ENCODE measurements at regions not wholly inside any gene's neighbourhood (a gene's known extent, or its start where the extent isn't known, plus 50 kb on each side); places are given as distances from the start of the nearest gene placed in this dataset.

DNA sequence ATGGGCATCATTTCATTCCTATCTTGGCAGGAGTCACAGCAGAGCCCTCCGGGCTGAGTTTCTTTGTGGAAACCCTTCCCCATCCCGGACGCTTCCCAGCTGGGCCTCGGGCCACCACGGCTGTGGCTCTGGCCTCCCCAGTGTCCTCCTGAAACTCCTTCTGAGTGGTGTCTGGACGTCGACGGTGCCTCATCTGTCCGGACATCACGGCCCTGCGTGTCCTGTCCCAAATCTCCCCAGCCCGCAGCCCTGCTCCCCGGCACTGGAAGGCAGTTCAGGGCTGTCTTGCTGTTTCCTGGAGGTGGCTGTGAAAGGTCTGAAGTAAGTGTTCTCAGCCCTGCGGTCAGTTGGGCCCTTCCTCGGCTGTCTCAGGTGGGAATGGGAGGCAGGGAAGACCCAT lies 99.8 kb upstream of the TMEM18 start:
- WGBS (ENCODE audit: extremely low coverage, insufficient coverage, insufficient read length) = no CpG with 5 or more reads among the region's 15 CpGs
- H3K79me1 ChIP-seq (ENCODE audit: low read length) = no peaks in the 10 kb centered on the region

DNA sequence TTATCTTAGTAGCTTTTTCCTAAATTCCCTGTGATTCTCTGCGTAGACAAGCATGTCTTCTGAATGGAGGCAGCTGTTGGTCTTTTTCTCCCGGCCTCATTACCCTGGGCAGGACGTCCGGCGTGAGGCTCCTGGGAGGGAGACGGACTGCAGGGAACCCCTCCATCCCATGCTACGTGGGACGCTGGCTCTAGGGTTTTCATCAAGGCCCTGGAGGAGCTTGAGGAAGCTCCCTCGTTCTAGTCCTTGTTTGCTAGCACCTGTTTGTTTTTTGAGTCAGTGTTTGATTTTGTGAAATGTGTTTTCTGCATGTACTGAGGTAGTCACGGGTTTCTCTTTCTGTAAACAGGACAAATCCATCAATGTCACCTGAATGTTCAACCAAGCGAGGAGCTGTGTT lies 99.3 kb upstream of the TMEM18 start:
- no peak overlapping the region for H3K23ac ChIP-seq (ENCODE audit: low read length)
- H2BK5ac ChIP-seq (ENCODE audit: low read depth, low read length, poor library complexity) = no peak overlapping the region
- no peaks in the 10 kb centered on the region for H3K36me3 ChIP-seq (ENCODE audit: control insufficient read depth in 1 of 2, insufficient read depth in 2 of 2, low read length in 2 of 2)
- no peak overlapping the region for H3K4me2 ChIP-seq (ENCODE audit: low read length)
- H3K4me1 ChIP-seq (ENCODE audit: control insufficient read depth in 1 of 2, insufficient read depth in 2 of 2, low read length in 2 of 2) = peaks cover 8 to 9% of the 10 kb centered on the region in 2 experiments
- no peak overlapping the region for H2BK120ac ChIP-seq (ENCODE audit: insufficient read depth, low read length, poor library complexity)
- no CpG with 5 or more reads among the region's 11 CpGs for WGBS (ENCODE audit: extremely low coverage, insufficient coverage, insufficient read length)
- H3K18ac ChIP-seq (ENCODE audit: low read length) = no peak overlapping the region
- no peaks in the 10 kb centered on the region for H3K79me1 ChIP-seq (ENCODE audit: low read length)
- H2AK5ac ChIP-seq (ENCODE audit: low read length) = no peak overlapping the region
- H4K8ac ChIP-seq (ENCODE audit: low read depth, low read length) = no peak overlapping the region
- H3K9me3 ChIP-seq (ENCODE audit: insufficient read depth, low read depth, low read length) = peaks cover 2% of the 10 kb centered on the region
- no peak overlapping the region for H4K12ac ChIP-seq (ENCODE audit: low read depth, low read length)
- H3K9ac ChIP-seq (ENCODE audit: low read length) = no peak overlapping the region
- H3K4me3 ChIP-seq (ENCODE audit: low read depth, low read length) = no peak overlapping the region
- no peaks in the 10 kb centered on the region for H3K27me3 ChIP-seq (ENCODE audit: insufficient read depth, low read length)
- H4K91ac ChIP-seq (ENCODE audit: low read depth, low read length) = no peak overlapping the region
- no peak overlapping the region for H2BK12ac ChIP-seq (ENCODE audit: low read length)
- no peak overlapping the region for H3K27ac ChIP-seq (ENCODE audit: low read depth, low read length)
- H2AFZ ChIP-seq (ENCODE audit: insufficient read depth, low read length, poor library complexity) = no peak overlapping the region
- no peaks in the 10 kb centered on the region for H3K79me2 ChIP-seq (ENCODE audit: control insufficient read depth, insufficient read depth, low read length, poor library complexity)
- DNase-seq = no peak
- no peak overlapping the region for H3K4ac ChIP-seq (ENCODE audit: low read depth, low read length)
- no peak overlapping the region for H3K14ac ChIP-seq (ENCODE audit: low read length)

More for the DNA sequence above, 99.8 kb upstream of the TMEM18 start:
- no peaks in the 10 kb centered on the region for H3K27me3 ChIP-seq (ENCODE audit: insufficient read depth, low read length)
- H4K8ac ChIP-seq (ENCODE audit: low read depth, low read length) = no peak overlapping the region
- no peak overlapping the region for H3K23ac ChIP-seq (ENCODE audit: low read length)
- H4K91ac ChIP-seq (ENCODE audit: low read depth, low read length) = no peak overlapping the region
- no peak overlapping the region for H3K4me2 ChIP-seq (ENCODE audit: low read length)
- no peak overlapping the region for H3K18ac ChIP-seq (ENCODE audit: low read length)
- peaks cover 8 to 9% of the 10 kb centered on the region in 2 experiments for H3K4me1 ChIP-seq (ENCODE audit: control insufficient read depth in 1 of 2, insufficient read depth in 2 of 2, low read length in 2 of 2)
- no peak overlapping the region for H3K4ac ChIP-seq (ENCODE audit: low read depth, low read length)
- no peak overlapping the region for H2AFZ ChIP-seq (ENCODE audit: insufficient read depth, low read length, poor library complexity)
- H3K4me3 ChIP-seq (ENCODE audit: low read depth, low read length) = no peak overlapping the region
- peaks cover 2% of the 10 kb centered on the region for H3K9me3 ChIP-seq (ENCODE audit: insufficient read depth, low read depth, low read length)
- H3K27ac ChIP-seq (ENCODE audit: low read depth, low read length) = no peak overlapping the region
- no peak overlapping the region for H2BK12ac ChIP-seq (ENCODE audit: low read length)
- no peak overlapping the region for H3K9ac ChIP-seq (ENCODE audit: low read length)
- no peaks in the 10 kb centered on the region for H3K79me2 ChIP-seq (ENCODE audit: control insufficient read depth, insufficient read depth, low read length, poor library complexity)
- H2AK5ac ChIP-seq (ENCODE audit: low read length) = no peak overlapping the region
- no peak for DNase-seq
- H3K36me3 ChIP-seq (ENCODE audit: control insufficient read depth in 1 of 2, insufficient read depth in 2 of 2, low read length in 2 of 2) = no peaks in the 10 kb centered on the region
- H2BK120ac ChIP-seq (ENCODE audit: insufficient read depth, low read length, poor library complexity) = no peak overlapping the region
- H4K12ac ChIP-seq (ENCODE audit: low read depth, low read length) = no peak overlapping the region
- H3K14ac ChIP-seq (ENCODE audit: low read length) = no peak overlapping the region
- no peak overlapping the region for H2BK5ac ChIP-seq (ENCODE audit: low read depth, low read length, poor library complexity)

DNA sequence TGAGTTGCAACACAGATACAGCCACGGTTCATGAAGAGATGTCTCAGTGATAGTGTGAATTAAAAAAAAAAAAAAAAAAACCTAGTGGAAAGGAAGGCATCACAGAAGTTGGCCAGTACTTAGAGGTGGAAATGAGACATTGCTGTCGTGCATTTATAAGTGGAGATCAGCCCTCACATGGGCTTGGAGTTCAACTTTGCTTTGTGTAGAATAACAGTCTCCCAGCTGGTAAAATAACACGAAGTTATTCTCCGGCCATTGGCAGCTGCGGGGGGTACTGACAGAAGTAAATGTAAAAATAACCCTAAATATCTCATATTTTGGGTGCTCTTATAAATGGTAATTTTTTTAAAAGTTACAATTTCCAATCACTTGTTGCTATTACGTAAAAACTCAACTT lies 98.8 kb upstream of the TMEM18 start:
- H3K23ac ChIP-seq (ENCODE audit: low read length) = no peak overlapping the region
- H3K14ac ChIP-seq (ENCODE audit: low read length) = no peak overlapping the region
- no peak overlapping the region for H3K27ac ChIP-seq (ENCODE audit: low read depth, low read length)
- no peak overlapping the region for H2BK12ac ChIP-seq (ENCODE audit: low read length)
- H3K36me3 ChIP-seq (ENCODE audit: control insufficient read depth in 1 of 2, insufficient read depth in 2 of 2, low read length in 2 of 2) = no peaks in the 10 kb centered on the region
- no peaks in the 10 kb centered on the region for H3K27me3 ChIP-seq (ENCODE audit: insufficient read depth, low read length)
- H3K4me2 ChIP-seq (ENCODE audit: low read length) = no peak overlapping the region
- no peak overlapping the region for H2AFZ ChIP-seq (ENCODE audit: insufficient read depth, low read length, poor library complexity)
- H3K4me3 ChIP-seq (ENCODE audit: low read depth, low read length) = no peak overlapping the region
- H3K9ac ChIP-seq (ENCODE audit: low read length) = no peak overlapping the region
- no peak for DNase-seq
- H3K79me1 ChIP-seq (ENCODE audit: low read length) = no peaks in the 10 kb centered on the region
- WGBS (ENCODE audit: extremely low coverage, insufficient coverage, insufficient read length) = no CpG with 5 or more reads among the region's 6 CpGs
- H3K4ac ChIP-seq (ENCODE audit: low read depth, low read length) = no peak overlapping the region
- no peak overlapping the region for H4K12ac ChIP-seq (ENCODE audit: low read depth, low read length)
- peaks cover 2% of the 10 kb centered on the region for H3K9me3 ChIP-seq (ENCODE audit: insufficient read depth, low read depth, low read length)
- no peak overlapping the region for H2BK5ac ChIP-seq (ENCODE audit: low read depth, low read length, poor library complexity)
- no peak overlapping the region for H2BK120ac ChIP-seq (ENCODE audit: insufficient read depth, low read length, poor library complexity)
- peaks cover 8 to 9% of the 10 kb centered on the region in 2 experiments for H3K4me1 ChIP-seq (ENCODE audit: control insufficient read depth in 1 of 2, insufficient read depth in 2 of 2, low read length in 2 of 2)
- H4K8ac ChIP-seq (ENCODE audit: low read depth, low read length) = no peak overlapping the region
- no peaks in the 10 kb centered on the region for H3K79me2 ChIP-seq (ENCODE audit: control insufficient read depth, insufficient read depth, low read length, poor library complexity)
- H4K91ac ChIP-seq (ENCODE audit: low read depth, low read length) = no peak overlapping the region
- no peak overlapping the region for H2AK5ac ChIP-seq (ENCODE audit: low read length)
- no peak overlapping the region for H3K18ac ChIP-seq (ENCODE audit: low read length)

DNA sequence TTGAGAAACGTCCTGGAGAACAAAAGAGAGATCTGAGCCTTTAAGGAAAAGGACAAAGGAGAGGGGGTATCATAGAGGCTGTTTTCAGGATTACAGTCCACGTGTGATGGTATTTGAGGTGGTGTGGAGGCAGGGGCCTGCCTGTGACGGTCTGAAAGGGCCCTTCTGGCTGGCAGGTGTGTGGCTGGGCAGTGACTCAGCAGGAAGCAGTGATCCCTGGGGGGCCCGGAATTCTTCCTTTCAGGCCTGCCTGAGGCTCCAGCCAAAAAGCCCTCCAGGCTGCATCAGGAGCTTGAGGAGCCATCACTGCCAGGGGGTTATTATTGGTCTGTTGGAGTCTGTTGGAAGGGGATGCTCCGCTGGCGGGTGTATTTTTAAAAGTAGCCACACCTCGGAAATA lies 97.2 kb upstream of the TMEM18 start:
- Histone ChIP-seq H4K12ac (ENCODE audit: low read depth, low read length) (no peak overlapping the region), H2BK120ac (ENCODE audit: insufficient read depth, low read length, poor library complexity) (no peak overlapping the region), H3K36me3 (ENCODE audit: control insufficient read depth in 1 of 2, insufficient read depth in 2 of 2, low read length in 2 of 2) (no peaks in the 10 kb centered on the region), H3K79me2 (ENCODE audit: control insufficient read depth, insufficient read depth, low read length, poor library complexity) (no peaks in the 10 kb centered on the region), H3K9ac (ENCODE audit: low read length) (no peak overlapping the region), H3K23ac (ENCODE audit: low read length) (no peak overlapping the region), H2BK5ac (ENCODE audit: low read depth, low read length, poor library complexity) (no peak overlapping the region), H3K4me3 (ENCODE audit: low read depth, low read length) (no peak overlapping the region), H3K4me1 (ENCODE audit: control insufficient read depth in 1 of 2, insufficient read depth in 2 of 2, low read length in 2 of 2) (peaks cover 3 to 4% of the 10 kb centered on the region in 2 experiments), H3K27me3 (ENCODE audit: insufficient read depth, low read length) (no peaks in the 10 kb centered on the region), H3K14ac (ENCODE audit: low read length) (no peak overlapping the region), H3K4me2 (ENCODE audit: low read length) (no peak overlapping the region), H3K18ac (ENCODE audit: low read length) (no peak overlapping the region), H2AK5ac (ENCODE audit: low read length) (no peak overlapping the region), H2AFZ (ENCODE audit: insufficient read depth, low read length, poor library complexity) (no peak overlapping the region), H2BK12ac (ENCODE audit: low read length) (no peak overlapping the region), H3K4ac (ENCODE audit: low read depth, low read length) (no peak overlapping the region), H4K91ac (ENCODE audit: low read depth, low read length) (no peak overlapping the region), H4K8ac (ENCODE audit: low read depth, low read length) (no peak overlapping the region), H3K27ac (ENCODE audit: low read depth, low read length) (no peak overlapping the region), H3K9me3 (ENCODE audit: insufficient read depth, low read depth, low read length) (peaks cover 2% of the 10 kb centered on the region), H3K79me1 (ENCODE audit: low read length) (no peaks in the 10 kb centered on the region)
- WGBS (ENCODE audit: extremely low coverage, insufficient coverage, insufficient read length) = no CpG with 5 or more reads among the region's 7 CpGs
- DNase-seq = no peak

Measured in trophoblast cell (in vitro differentiated cells and primary cell).